ENCODE measurements at regions not wholly inside any gene's neighbourhood (a gene's known extent, or its start where the extent isn't known, plus 50 kb on each side); places are given as distances from the start of the nearest gene placed in this dataset.

GRCh38 chr2:49827366-49827765 is 673.1 kb upstream of the FSHR start:
- H3K27me3 Mint-ChIP-seq (ENCODE audit: low read depth, unreplicated experiment) = no peaks in the 10 kb centered on the region
- H3K9ac ChIP-seq (ENCODE audit: low read length) = no peak overlapping the region
- H2AFZ ChIP-seq (ENCODE audit: low read depth, low read length) = no peak overlapping the region
- no peaks in the 10 kb centered on the region for H4K20me1 ChIP-seq (ENCODE audit: insufficient read depth, low read length)
- H3K36me3 Mint-ChIP-seq (ENCODE audit: low read depth, unreplicated experiment) = no peaks in the 10 kb centered on the region
- FAIRE-seq (no peak), DNase-seq (ENCODE audit: low read depth) (no peak)
- no peaks in the 10 kb centered on the region for H3K4me1 ChIP-seq (ENCODE audit: insufficient read depth, low read length)
- H3K9me3 Mint-ChIP-seq (ENCODE audit: unreplicated experiment) = peaks cover 10% of the 10 kb centered on the region
- H3K4me2 ChIP-seq (ENCODE audit: low read length) = no peak overlapping the region
- TF ChIP-seq CTCF (IDR thresholded peaks at IDR 0.05; ENCODE audit: insufficient read depth, low read depth, low read length) = no peak
- TF ChIP-seq EZH2 (IDR thresholded peaks at IDR 0.05; ENCODE audit: insufficient read depth, low read length) = no peak
- H3K4me1 Mint-ChIP-seq (ENCODE audit: low read depth, unreplicated experiment) = peaks cover 5% of the 10 kb centered on the region
- H3K27ac Mint-ChIP-seq (ENCODE audit: unreplicated experiment) = no peak overlapping the region
- no peak overlapping the region for H3K27ac ChIP-seq (ENCODE audit: low read depth, low read length)
- H3K79me2 ChIP-seq (ENCODE audit: insufficient read depth, low read length) = no peaks in the 10 kb centered on the region
- no peak overlapping the region for H3K4me3 Mint-ChIP-seq (ENCODE audit: unreplicated experiment)
- peaks cover 2% of the 10 kb centered on the region for H3K9me3 ChIP-seq (ENCODE audit: insufficient read depth, low read depth, low read length)
- no peaks in the 10 kb centered on the region for H3K36me3 ChIP-seq (ENCODE audit: insufficient read depth, low read length)
- no peak overlapping the region for H3K4me3 ChIP-seq (ENCODE audit: insufficient read depth, low read depth, low read length)
- no peaks in the 10 kb centered on the region for H3K27me3 ChIP-seq (ENCODE audit: insufficient read depth, low read length)

- no peak for TF ChIP-seq CTCF (IDR thresholded peaks at IDR 0.05; ENCODE audit: insufficient read depth, low read depth, low read length)
- no peak for TF ChIP-seq EZH2 (IDR thresholded peaks at IDR 0.05; ENCODE audit: insufficient read depth, low read length)
- FAIRE-seq = no peak
- Mint-ChIP-seq H3K4me3 (ENCODE audit: unreplicated experiment) (no peak overlapping the region), H3K9me3 (ENCODE audit: unreplicated experiment) (no peaks in the 10 kb centered on the region), H3K36me3 (ENCODE audit: low read depth, unreplicated experiment) (no peaks in the 10 kb centered on the region), H3K27me3 (ENCODE audit: low read depth, unreplicated experiment) (no peaks in the 10 kb centered on the region), H3K4me1 (ENCODE audit: low read depth, unreplicated experiment) (peaks cover 5% of the 10 kb centered on the region), H3K27ac (ENCODE audit: unreplicated experiment) (no peak overlapping the region)
- Histone ChIP-seq H3K9ac (ENCODE audit: low read length) (no peak overlapping the region), H3K79me2 (ENCODE audit: insufficient read depth, low read length) (no peaks in the 10 kb centered on the region), H3K36me3 (ENCODE audit: insufficient read depth, low read length) (no peaks in the 10 kb centered on the region), H4K20me1 (ENCODE audit: insufficient read depth, low read length) (no peaks in the 10 kb centered on the region), H2AFZ (ENCODE audit: low read depth, low read length) (no peak overlapping the region), H3K4me3 (ENCODE audit: insufficient read depth, low read depth, low read length) (no peak overlapping the region), H3K27ac (ENCODE audit: low read depth, low read length) (no peak overlapping the region), H3K27me3 (ENCODE audit: insufficient read depth, low read length) (no peaks in the 10 kb centered on the region), H3K4me2 (ENCODE audit: low read length) (no peak overlapping the region), H3K9me3 (ENCODE audit: insufficient read depth, low read depth, low read length) (no peaks in the 10 kb centered on the region), H3K4me1 (ENCODE audit: insufficient read depth, low read length) (no peaks in the 10 kb centered on the region)
- DNase-seq (ENCODE audit: low read depth) = no peak
Observed at GRCh38 chr2:49813208-49813607, 658.9 kb upstream of the FSHR start.

- Mint-ChIP-seq H3K4me1 (ENCODE audit: low read depth, unreplicated experiment) (peaks cover 5% of the 10 kb centered on the region), H3K27me3 (ENCODE audit: low read depth, unreplicated experiment) (no peaks in the 10 kb centered on the region), H3K4me3 (ENCODE audit: unreplicated experiment) (no peak overlapping the region), H3K36me3 (ENCODE audit: low read depth, unreplicated experiment) (no peaks in the 10 kb centered on the region), H3K27ac (ENCODE audit: unreplicated experiment) (no peak overlapping the region), H3K9me3 (ENCODE audit: unreplicated experiment) (no peaks in the 10 kb centered on the region)
- no peaks in the 10 kb centered on the region for H3K9me3 ChIP-seq (ENCODE audit: insufficient read depth, low read depth, low read length)
- H4K20me1 ChIP-seq (ENCODE audit: insufficient read depth, low read length) = no peaks in the 10 kb centered on the region
- no peak overlapping the region for H2AFZ ChIP-seq (ENCODE audit: low read depth, low read length)
- H3K9ac ChIP-seq (ENCODE audit: low read length) = no peak overlapping the region
- no peak for TF ChIP-seq EZH2 (IDR thresholded peaks at IDR 0.05; ENCODE audit: insufficient read depth, low read length)
- no peak for TF ChIP-seq CTCF (IDR thresholded peaks at IDR 0.05; ENCODE audit: insufficient read depth, low read depth, low read length)
- no peaks in the 10 kb centered on the region for H3K79me2 ChIP-seq (ENCODE audit: insufficient read depth, low read length)
- H3K27ac ChIP-seq (ENCODE audit: low read depth, low read length) = no peak overlapping the region
- no peak for FAIRE-seq
- no peaks in the 10 kb centered on the region for H3K27me3 ChIP-seq (ENCODE audit: insufficient read depth, low read length)
- H3K36me3 ChIP-seq (ENCODE audit: insufficient read depth, low read length) = no peaks in the 10 kb centered on the region
- H3K4me2 ChIP-seq (ENCODE audit: low read length) = no peak overlapping the region
- DNase-seq (ENCODE audit: low read depth) = no peak
- H3K4me3 ChIP-seq (ENCODE audit: insufficient read depth, low read depth, low read length) = no peak overlapping the region
- H3K4me1 ChIP-seq (ENCODE audit: insufficient read depth, low read length) = no peaks in the 10 kb centered on the region
Observed at GRCh38 chr2:49812730-49813129, 658.4 kb upstream of the FSHR start.
